ENCODE measurements at regions not wholly inside any gene's neighbourhood (a gene's known extent, or its start where the extent isn't known, plus 50 kb on each side); places are given as distances from the start of the nearest gene placed in this dataset.

DNA sequence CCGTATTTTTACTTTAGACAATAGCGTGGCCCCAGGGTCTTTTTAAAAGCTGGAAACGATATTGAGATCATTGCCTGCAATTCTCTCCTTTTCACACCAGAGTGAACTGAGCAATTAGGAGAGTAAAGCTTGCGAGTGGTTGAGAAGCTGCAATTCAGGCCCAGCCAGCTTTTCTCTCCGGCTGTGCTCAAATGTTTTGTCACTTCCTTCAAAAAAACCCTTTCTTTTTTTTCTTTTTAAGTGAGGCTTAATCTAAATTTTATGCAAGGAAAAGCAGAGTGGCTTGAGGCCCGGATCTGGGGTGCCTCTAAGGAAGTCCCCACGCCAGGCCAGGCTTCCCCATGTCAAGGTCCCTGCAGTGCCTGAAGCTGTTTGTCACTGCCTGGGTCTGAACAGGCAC, 433.9 kb downstream of the GLRX3 start:
- DNase-seq: no peak

DNA sequence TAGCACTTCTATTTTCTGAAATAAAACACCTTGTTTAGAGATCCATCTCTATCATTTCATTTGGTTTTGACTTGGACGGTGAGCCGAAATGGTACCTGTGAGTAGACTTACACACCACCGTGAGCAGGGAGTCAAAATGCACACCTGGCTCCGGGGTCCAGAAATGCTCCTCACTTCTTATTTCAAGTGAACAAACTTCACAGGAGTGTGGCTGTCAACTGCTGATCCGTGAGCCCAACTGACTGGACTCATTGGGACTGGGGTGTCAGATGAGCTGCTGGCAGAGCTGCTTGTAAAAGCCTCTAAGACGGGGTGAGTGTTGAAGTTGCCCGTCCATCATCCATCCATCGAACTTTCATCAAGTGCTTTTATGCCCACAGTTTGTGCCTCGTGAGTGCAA, 435.5 kb downstream of the GLRX3 start:
- no peak for DNase-seq

DNA sequence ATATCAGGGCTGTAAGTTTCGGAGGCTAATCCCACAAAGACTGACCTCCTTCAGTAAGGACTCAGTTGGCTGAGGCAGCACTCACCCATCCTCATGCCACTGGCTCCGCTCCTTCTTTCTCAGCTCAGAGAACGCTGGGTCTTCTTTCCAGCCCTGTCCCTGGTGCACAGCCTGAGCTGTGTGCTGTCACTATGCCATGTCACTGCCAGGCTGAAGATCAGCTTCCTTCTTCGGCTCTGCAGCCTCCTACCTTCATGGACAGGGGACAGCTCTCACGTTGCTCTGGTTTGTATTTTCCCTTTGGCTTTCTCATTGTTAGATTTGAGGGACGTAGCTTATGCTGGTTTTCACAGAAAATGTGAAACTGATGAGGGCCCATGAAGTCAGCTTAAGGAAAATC, 437.3 kb downstream of the GLRX3 start:
- no peak for DNase-seq

DNA sequence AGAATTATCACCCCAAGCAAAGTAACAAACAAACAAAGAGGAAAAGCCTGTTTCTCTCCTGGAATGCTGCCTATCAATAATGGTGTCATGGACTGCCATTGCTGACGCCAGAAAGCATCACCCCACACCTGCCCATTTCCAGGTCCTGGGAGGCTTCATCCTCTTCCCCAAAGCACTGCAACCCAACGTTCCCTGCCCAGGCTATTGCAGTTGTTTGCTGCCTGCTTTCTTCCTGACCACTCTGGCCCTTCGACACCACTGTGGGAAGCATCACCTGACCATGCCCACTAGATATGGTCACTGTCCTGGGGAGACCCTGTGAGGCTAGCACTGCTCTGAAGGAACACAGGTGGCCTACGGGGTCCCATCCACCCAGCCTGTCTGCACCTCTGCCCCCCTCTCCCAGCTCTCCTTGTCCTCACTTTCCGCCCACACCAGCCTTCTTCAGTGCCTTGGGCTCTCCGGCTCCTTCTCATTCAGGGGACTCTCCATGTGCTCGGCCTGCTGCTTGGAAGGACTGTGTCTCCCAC, 439.6 kb downstream of the GLRX3 start:
- no peak for DNase-seq

DNA sequence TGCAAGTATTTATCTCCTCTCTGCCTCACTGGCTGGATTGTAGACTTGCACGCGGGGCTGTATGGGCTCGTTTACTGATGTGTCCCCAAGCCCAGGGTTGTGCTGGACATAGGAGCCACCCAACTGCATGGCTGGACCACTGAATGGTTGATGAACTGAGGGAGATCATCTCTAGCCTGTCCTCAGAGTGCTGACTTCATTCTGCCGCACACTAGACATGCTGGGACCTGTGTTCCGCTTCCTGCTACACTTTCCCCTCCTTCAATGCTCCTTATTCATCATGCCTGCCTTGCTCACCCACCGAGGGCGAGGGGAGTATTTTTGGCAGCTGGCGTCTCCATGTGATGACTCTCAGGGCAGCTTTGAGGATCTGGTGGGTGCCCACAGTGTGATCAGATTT, 440.2 kb downstream of the GLRX3 start:
- DNase-seq: no peak

DNA sequence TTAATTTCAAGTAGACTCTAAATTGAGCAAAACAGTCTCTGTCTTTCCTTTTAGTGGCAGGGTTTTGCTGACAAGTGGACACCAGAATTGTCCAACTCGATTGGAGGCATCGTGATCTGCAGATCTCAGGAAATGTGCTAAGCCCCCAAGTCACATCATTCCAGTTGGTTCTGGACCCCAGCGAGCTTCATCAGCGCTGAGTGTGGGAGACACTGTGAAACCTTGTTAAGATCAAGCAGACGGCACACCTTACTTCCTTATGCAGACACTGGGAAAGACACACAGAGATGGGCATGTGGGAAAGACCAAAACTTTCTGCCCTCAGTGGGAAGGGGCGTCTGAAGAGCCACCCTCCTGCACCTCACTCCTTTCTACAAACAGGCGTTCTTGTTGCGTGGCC, 440.8 kb downstream of the GLRX3 start:
- no peak for DNase-seq

DNA sequence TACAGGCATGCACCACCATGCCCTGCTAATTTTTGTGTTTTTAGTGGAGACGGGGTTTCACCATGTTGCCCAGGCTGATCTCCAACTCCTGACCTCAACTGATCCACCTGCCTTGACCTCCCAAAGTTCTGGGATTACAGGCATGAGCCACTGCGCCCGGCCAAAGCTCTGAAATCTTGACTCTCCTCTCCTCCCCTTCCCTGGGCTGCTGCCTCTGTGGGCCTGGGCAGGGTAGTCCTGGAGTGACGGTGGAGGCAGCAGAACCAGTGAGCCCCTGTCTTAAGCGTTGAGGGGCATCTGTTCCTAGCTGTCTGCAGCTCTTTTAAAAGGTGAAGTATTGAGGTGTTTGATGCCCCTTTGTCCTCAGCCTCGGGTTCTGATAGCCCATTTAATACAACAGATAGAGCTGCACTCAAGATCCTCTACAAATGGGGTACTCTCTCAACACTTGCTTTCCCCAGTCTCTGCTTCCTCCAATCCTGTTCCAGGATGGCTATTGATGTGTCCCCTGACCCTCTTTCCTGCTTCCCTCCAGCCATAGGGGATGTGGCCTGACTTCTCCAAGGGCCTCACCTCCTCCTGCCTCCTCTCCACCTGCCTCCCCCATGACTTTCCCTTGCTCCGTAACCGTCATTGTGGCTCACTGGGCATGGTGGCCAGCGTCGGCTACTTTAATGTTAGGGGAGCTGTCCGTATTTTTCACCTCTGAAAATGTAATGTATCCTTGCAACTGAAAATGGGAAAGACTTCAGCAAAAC, 442.5 kb downstream of the GLRX3 start:
- no peak for DNase-seq

DNA sequence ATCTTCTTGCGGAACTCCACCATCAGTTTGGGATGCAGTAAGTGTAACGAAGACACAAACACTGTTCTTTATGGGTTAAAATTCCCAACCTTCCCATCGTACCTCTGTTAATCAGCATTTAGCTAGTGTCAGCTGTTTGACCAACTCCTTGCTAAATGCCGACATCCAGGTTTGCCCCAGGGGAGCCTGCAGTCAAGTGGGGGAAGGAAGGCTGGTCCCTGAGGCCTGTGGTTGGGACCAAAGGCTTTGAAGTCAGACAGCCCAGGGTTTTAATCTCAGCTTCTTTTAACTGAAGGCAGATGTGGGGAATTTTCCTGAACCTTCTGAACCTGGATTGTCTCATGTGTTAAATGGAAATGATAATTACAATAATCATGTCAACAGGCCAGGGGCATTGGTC, 443.7 kb downstream of the GLRX3 start:
- DNase-seq: no peak

DNA sequence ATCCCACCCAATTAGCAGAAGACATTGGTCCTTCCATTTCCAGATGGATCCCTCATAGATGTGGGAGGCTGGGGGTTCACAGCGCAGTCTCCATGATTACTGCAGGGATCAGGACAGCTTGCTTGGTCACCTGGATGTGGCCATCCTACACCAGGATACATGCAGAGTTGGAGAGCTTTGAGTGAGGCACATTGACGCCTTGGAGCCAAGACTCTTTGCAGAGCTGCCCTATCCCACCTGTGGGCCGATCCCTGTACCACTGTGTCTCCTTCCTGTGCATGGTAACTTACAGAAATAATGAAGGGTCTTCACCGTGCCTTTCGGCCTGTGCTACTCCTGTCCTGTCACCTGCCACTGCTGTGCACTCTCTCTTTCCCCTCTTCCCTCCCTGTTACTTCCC, 444.8 kb downstream of the GLRX3 start:
- DNase-seq: no peak

DNA sequence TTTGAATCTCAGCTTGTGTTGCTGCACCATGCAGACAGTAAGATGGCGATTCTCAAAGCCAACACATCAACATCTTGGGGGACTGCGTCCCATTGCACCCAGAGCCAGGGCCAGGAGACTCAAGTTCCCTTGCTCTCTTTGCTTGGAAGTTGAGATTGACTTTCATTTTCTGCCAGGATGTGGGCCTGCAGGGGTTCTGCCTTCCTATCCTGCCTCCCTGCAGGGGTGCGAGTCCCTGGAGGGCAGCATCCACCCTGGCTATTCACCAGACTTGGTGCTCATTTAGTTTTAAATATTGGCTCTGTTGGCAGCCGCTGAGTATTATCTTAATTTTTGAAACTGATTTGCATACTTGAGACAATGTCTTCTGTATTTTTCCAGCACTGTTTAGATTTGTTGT, 451.5 kb downstream of the GLRX3 start:
- no peak for DNase-seq

DNA sequence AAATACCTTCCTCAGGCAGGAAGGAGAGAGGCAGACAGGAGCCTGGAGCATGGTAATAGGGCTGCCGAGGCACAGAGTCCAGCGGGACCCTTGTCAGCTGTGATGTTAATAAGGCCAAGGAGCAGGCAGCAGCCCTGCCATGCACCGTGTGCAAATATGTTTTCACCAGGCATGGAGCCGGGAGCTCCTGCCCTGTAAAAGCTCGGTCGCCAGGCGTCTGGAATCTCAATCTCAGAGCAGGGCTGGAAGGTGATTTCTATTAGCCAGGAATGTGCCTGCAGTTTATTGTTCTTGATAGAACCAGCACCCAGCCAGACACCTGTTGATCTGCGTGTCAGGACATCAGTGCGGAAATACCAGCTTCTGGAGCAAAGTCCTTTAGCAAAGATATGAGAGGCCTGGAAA, 469.8 kb downstream of the GLRX3 start:
- DNase-seq: no peak

DNA sequence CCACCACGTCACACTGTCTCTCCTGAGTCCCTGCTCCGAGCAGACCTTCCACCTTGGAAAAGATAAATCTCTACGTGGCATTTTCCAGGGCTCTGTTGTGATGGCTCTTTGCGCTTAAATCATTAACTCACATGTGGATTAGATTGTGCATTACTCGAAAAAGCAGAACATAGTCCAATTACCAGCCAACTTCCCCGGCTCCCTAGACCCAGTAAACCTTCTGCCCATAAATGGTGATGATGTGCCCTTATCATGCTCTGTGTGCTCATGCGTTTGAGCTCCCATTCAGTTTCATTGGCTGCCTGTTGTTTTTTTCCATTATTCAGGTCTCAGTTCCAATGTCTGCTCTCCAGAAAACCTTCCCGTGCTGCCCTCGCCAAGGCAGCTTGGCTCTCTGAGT, 471.2 kb downstream of the GLRX3 start:
- DNase-seq: no peak

DNA sequence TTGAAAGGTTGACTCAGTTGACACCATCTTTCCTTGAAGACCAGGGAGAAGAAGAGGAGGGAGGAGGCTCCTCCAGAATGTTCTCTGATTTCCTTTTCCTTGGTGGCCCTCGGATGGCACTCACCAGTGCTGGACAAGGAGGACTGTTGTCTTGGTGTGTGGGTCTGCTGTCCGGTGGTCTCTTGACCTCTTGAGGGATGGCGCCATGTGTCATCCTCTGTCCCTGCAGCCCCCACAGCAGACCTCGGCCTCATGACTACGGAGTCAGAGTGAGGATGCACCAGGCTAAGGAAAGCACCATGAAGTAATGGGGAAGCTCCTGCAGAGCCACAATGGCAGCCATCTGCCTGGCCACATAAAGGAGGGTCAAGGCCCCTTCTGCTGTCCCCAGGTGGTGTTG, 475.0 kb downstream of the GLRX3 start:
- no peak for DNase-seq

DNA sequence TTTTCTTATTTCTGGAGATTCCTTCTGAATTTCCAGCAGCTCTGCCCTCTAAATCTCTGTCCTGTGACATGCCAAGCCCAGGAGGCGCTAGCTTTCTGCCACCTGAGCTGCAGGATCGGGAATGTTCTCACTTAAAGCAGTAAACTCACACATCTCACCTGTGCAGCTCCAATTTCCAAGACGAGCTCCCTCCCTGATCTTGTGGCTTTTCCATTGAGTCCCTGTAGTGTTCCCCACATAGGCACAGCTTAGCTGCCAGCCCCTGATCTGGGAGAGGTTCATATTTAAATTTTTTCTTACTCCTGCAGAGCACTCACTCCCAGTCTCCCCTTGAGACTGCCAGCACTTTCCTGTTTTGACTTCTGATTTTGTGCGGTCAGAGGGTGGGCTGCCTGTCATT, 479.3 kb downstream of the GLRX3 start:
- no peak for DNase-seq

DNA sequence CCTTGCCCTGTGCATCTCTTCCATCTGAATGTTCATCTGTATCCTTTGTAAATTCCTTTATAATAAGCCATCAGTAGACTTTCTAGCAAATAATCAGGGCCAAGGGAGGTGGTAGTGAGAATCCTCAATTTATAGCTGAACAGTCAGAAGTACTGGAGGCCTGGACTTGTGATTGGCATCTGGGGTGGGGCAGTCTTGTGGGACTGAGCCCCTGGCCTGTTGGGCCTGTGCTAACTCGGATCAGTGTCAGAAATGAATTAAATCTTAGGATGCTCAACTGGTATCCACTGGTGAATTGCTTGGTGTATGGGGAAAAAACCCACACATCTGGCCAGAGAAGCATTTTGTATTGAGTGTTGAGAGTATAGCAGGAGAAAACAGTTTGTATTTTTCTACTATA, 481.8 kb downstream of the GLRX3 start:
- DNase-seq: no peak

DNA sequence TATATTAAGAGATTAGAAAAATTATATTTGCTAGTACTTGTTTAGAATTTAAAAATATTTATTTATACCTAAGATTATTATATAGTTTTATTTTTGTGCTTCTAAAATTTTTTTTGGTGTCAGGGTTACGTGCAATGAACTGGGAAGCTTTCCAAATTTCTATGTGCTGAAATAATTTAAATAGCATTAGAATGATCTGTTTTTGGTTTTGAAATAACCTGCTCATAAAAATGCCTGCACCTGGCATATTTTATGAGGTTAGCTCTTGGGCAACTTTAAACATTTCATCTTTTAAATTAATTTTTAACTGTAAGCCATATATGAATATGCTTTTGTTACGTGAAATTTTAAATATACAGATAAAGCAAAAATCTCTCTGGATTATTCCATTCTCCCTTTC, 482.5 kb downstream of the GLRX3 start:
- DNase-seq: no peak

DNA sequence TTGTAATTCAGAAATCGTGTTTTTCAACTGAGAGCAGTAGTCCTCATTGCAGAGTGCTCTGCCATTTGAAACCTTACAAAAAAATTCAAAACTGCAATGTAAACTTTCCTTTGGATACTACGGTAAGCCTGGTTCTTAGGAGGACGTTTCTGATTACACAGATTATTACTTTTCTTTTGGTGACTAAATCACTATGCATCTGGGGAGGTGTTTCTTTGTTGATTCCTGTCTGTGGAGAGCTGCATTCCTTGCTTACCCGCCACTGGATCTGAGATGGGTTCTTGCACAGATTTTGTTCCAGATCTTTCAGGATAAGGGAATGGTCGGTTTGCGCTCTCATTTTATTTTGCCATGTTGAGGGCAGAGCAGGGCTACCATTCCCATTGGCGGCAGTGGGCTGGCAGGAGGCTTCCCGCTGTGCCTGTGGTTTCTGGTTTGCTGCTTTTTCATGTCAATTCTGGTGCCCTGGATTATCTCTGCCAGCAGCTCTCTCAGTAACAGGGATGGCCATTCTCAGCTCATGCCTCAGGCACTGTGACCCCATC, 485.1 kb downstream of the GLRX3 start:
- DNase-seq: no peak

DNA sequence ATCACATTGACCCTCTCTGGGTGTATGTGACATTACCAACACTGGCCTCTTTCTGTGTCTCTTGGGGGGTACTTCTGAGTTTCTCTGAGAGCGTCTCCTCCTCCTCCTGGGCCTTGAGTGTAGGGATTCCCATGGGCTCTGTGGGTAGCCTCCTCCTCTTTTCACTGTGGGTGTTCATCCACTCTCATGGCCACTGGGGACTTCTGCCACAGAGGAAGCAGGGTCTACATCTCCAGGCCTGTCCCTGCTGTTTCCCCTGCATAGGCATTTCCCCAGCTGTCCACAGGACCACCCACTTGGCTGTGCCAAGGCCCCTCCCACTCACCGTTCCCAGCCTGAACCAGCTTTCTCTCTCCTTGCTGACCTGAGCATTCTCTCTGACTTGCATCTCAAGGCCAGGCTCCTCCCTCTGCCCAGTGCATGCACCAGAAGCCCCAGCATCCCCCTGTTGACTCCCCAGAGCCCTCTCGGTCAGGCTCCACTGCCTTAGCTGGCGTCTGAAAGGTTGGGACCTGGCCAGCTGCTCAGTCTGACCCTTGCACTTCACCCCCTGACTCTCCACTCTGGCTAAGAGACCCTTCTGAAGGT, 487.6 kb downstream of the GLRX3 start:
- no peak for DNase-seq

DNA sequence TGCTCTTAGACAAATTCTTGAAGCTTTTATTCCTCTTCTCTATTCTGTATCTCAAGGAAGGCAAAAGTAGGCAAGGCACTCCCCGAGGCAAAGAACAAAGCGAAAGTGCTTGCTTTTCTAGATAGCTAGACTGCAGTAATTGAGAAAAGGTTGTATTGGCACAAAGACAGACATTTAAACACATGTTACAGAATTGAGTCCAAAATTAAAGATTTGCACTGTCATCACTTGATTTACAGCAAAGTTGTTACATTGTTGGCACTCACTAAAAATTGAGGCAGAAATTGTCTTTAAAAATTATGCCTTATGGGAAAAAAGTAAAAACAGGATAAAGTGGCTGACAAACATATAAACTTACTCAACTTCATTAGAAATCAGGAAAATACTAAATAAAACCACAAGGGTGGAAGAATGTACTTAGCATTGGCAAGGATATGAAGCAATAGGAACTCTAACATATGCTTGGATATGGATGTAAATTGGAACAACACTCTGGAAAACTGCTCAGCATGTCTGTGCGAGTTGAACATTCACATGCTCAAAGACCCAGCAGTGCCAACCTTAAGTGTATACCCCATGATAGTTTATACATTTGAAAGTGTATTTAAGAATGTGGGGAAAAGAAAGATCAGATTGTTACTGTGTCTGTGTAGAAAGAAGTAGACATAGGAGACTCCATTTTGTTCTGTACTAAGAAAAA, 491.3 kb downstream of the GLRX3 start:
- no peak for DNase-seq

DNA sequence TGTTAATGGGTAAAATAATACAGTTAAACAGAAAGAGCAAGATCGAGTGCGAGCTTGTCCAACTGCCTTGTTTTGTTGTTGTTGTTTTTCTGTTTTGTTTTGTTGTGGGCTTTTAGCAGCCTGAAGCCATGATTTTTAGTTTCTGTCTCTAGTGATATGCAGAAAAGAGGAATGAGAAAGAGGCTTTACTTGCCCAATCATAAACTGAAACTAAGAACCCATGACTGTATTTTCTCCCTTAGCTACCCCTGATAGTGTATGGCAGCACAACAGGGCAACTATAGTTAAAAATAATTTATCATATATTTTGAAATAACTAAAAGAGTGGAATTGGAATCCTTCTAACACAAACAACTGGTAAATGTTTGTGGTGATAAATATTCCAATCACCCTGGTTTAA, 493.9 kb downstream of the GLRX3 start:
- DNase-seq: no peak

DNA sequence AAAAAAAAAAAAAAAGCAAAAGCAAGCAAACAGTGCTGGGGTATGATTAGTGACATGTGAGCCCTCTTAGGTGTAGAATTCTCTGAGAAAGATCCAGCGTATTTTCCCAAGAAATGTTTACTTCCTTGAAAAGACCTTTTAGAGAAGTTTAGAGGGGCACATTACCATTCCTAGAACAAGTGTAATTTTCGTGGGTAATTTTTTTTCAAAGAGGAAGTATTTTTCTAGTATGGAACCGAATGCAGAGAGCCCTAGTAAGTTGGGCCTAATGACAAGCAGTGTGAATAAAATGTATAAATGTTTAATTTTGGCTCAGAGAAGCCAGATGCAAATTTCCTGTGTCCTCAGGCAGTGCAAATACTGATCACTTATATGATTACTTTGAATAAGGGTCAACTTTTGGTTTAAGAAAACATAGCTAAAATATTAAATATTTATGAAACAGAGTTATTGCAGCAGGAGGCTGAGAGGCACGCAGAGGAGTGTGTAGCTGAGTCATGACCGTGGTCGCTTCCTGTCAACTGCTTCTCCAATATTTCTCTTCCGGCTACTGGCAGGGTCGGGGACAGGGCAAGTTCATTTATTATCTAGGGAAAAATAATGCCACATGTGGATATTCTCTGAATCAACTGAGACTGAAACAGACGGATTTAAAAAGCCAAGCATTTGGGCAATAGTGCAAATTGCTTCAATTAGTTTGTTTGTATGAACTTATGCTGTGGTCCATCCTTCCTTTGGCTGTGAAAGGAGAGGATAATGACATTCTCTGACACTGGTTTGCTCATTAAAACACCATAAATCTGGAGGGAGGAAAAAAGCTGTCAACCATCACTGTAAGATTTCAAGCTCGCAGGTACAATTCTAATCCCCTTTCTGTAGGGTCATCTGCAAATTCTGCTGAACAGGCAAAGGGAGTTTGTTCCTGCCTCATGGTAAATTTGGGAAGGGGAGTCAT, 495.2 kb downstream of the GLRX3 start:
- no peak for DNase-seq

DNA sequence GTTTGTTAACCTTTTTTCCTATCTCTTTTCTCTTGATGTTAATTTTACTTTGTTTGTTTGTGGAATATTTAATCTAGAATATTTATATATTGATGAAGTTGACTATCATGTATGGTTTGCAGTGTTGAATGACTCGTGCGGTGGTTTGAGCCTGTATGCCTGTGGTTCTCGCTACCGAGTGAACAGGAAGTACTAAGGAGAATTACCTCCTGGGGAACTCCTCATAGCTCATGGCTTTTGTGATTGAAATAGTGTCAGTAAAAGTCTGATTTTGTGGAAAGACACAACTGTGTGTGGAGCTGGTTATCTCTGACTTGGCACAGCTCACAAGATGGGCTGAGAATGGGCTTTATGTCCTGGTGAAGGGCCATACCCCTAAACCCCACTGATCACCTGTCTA, 498.6 kb downstream of the GLRX3 start:
- DNase-seq: no peak

DNA sequence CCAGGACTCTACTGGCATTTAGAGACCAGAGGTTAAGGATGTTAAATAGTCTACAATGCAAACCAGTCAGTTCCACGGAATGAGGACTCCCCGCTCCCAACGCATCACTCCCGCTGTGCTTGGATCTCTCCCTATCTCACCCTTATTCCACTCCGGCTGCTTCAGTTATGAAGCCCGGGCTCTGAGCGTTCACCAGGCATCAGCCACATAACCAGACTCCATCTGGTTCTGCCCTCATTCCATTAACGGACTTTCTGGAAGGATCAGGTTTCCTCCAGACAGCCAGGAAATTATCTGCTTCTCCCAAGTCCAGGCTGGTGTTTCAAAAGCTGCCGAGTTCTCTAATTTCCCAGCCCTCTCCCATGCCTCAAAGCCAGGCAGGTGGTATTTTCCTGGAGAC, 499.3 kb downstream of the GLRX3 start:
- DNase-seq: no peak
